ENCODE measurements at regions not wholly inside any gene's neighbourhood (a gene's known extent, or its start where the extent isn't known, plus 50 kb on each side); places are given as distances from the start of the nearest gene placed in this dataset.

GRCh38 chr18:44093253-44093652 is 587.4 kb upstream of the SETBP1 start:
- no peaks in the 10 kb centered on the region for H3K4me1 ChIP-seq
- TF ChIP-seq CTCF (IDR thresholded peaks at IDR 0.05) = no peak
- no peaks in the 10 kb centered on the region for H3K79me2 ChIP-seq
- H3K27ac ChIP-seq = no peak overlapping the region
- no peaks in the 10 kb centered on the region for H3K9me3 ChIP-seq (ENCODE audit: control insufficient read depth, low read length)
- no peaks in the 10 kb centered on the region for H3K36me3 ChIP-seq (ENCODE audit: control insufficient read depth, insufficient read depth, low read length)
- no peaks in the 10 kb centered on the region for H3K27me3 ChIP-seq (ENCODE audit: control insufficient read depth, insufficient read depth, low read length)
- no peak overlapping the region for H3K9ac ChIP-seq
- H3K4me2 ChIP-seq (ENCODE audit: low read length) = no peak overlapping the region
- no peak overlapping the region for H3K4me3 ChIP-seq (ENCODE audit: low read depth, low read length)
- no peak overlapping the region for H2AFZ ChIP-seq

GRCh38 chr18:44096016-44096415 is 584.7 kb upstream of the SETBP1 start:
- H3K4me3 ChIP-seq (ENCODE audit: low read depth, low read length) = no peak overlapping the region
- no peak overlapping the region for H3K9ac ChIP-seq
- H3K9me3 ChIP-seq (ENCODE audit: control insufficient read depth, low read length) = no peaks in the 10 kb centered on the region
- H3K27ac ChIP-seq = no peak overlapping the region
- no peak for TF ChIP-seq CTCF (IDR thresholded peaks at IDR 0.05)
- no peaks in the 10 kb centered on the region for H3K36me3 ChIP-seq (ENCODE audit: control insufficient read depth, insufficient read depth, low read length)
- H2AFZ ChIP-seq = no peak overlapping the region
- no peaks in the 10 kb centered on the region for H3K27me3 ChIP-seq (ENCODE audit: control insufficient read depth, insufficient read depth, low read length)
- no peaks in the 10 kb centered on the region for H3K4me1 ChIP-seq
- no peak overlapping the region for H3K4me2 ChIP-seq (ENCODE audit: low read length)
- H3K79me2 ChIP-seq = no peaks in the 10 kb centered on the region

- no peak overlapping the region for H3K27ac ChIP-seq
- H3K36me3 ChIP-seq (ENCODE audit: control insufficient read depth, insufficient read depth, low read length) = no peaks in the 10 kb centered on the region
Measured at GRCh38 chr18:44098551-44099098, 582.1 kb upstream of the SETBP1 start.

GRCh38 chr18:44107187-44107586 is 573.5 kb upstream of the SETBP1 start:
- no peak overlapping the region for H2AFZ ChIP-seq
- no peak overlapping the region for H3K4me3 ChIP-seq (ENCODE audit: low read depth, low read length)
- no peak overlapping the region for H3K4me2 ChIP-seq (ENCODE audit: low read length)
- H3K9ac ChIP-seq = no peak overlapping the region
- no peaks in the 10 kb centered on the region for H3K36me3 ChIP-seq (ENCODE audit: control insufficient read depth, insufficient read depth, low read length)
- H3K27ac ChIP-seq = no peak overlapping the region
- no peak for TF ChIP-seq CTCF (IDR thresholded peaks at IDR 0.05)
- H3K4me1 ChIP-seq = no peaks in the 10 kb centered on the region
- no peaks in the 10 kb centered on the region for H3K9me3 ChIP-seq (ENCODE audit: control insufficient read depth, low read length)
- H3K27me3 ChIP-seq (ENCODE audit: control insufficient read depth, insufficient read depth, low read length) = no peaks in the 10 kb centered on the region
- H3K79me2 ChIP-seq = no peaks in the 10 kb centered on the region

More at GRCh38 chr18:44098551-44099098, 582.1 kb upstream of the SETBP1 start:
- no peak overlapping the region for H3K4me3 ChIP-seq (ENCODE audit: low read depth, low read length)
- H3K9me3 ChIP-seq (ENCODE audit: control insufficient read depth, low read length) = no peaks in the 10 kb centered on the region
- H3K9ac ChIP-seq = no peak overlapping the region
- TF ChIP-seq CTCF (IDR thresholded peaks at IDR 0.05) = no peak
- H3K79me2 ChIP-seq = no peaks in the 10 kb centered on the region
- no peak overlapping the region for H3K4me2 ChIP-seq (ENCODE audit: low read length)
- H2AFZ ChIP-seq = no peak overlapping the region
- no peaks in the 10 kb centered on the region for H3K4me1 ChIP-seq
- H3K27me3 ChIP-seq (ENCODE audit: control insufficient read depth, insufficient read depth, low read length) = no peaks in the 10 kb centered on the region

GRCh38 chr18:44111337-44111736 is 569.4 kb upstream of the SETBP1 start:
- H3K27me3 ChIP-seq (ENCODE audit: control insufficient read depth, insufficient read depth, low read length) = no peaks in the 10 kb centered on the region

More at GRCh38 chr18:44111337-44111736, 569.4 kb upstream of the SETBP1 start:
- Histone ChIP-seq H3K9me3 (ENCODE audit: control insufficient read depth, low read length) (no peaks in the 10 kb centered on the region), H3K79me2 (no peaks in the 10 kb centered on the region), H3K27ac (no peak overlapping the region), H3K4me3 (ENCODE audit: low read depth, low read length) (no peak overlapping the region), H3K4me1 (no peaks in the 10 kb centered on the region), H3K9ac (no peak overlapping the region), H3K4me2 (ENCODE audit: low read length) (no peak overlapping the region), H3K36me3 (ENCODE audit: control insufficient read depth, insufficient read depth, low read length) (no peaks in the 10 kb centered on the region), H2AFZ (no peak overlapping the region)
- no peak for TF ChIP-seq CTCF (IDR thresholded peaks at IDR 0.05)
